Subcutaneous abdominal adipose tissue (tissue), 5 donors: ENCODE measurements at regions not wholly inside any gene's neighbourhood (a gene's known extent, or its start where the extent isn't known, plus 50 kb on each side); places are given as distances from the start of the nearest gene placed in this dataset.

Source experiments
- H3K27ac ChIP-seq: one replicate; pipeline ENCODE4 v1.7.0; 2013; ENCODE audit warnings: low read depth, mild to moderate bottlenecking, inconsistent platforms, low read length, moderate library complexity
- H3K27me3 ChIP-seq, 5 donors: one replicate each; pipeline ENCODE4 v1.7.0; 2013; ENCODE audit warnings: low read length in 5 of 5, inconsistent platforms in 1 of 5; ENCODE audit not compliant: control insufficient read depth in 5 of 5, insufficient read depth in 4 of 5
- H3K36me3 ChIP-seq, 5 donors: one replicate each; pipeline ENCODE4 v1.7.0; 2013; ENCODE audit warnings: low read length in 5 of 5; ENCODE audit not compliant: control insufficient read depth in 5 of 5, insufficient read depth in 5 of 5
- H3K4me1 ChIP-seq, 5 donors: one replicate each; pipeline ENCODE4 v1.7.0; 2013; ENCODE audit warnings: low read length in 5 of 5, mild to moderate bottlenecking in 3 of 5, moderate library complexity in 1 of 5; ENCODE audit not compliant: control insufficient read depth in 5 of 5, insufficient read depth in 5 of 5
- H3K4me3 ChIP-seq, 5 donors: one replicate each; pipeline ENCODE4 v1.7.0; 2013; ENCODE audit warnings: low read length in 5 of 5, low read depth in 1 of 5
- H3K9ac ChIP-seq, 5 donors: one replicate each; pipeline ENCODE4 v1.7.0; 2013; ENCODE audit warnings: low read length in 5 of 5, mild to moderate bottlenecking in 4 of 5, moderate library complexity in 3 of 5
- H3K9me3 ChIP-seq, 5 donors: one replicate each; pipeline ENCODE4 v1.7.0; 2013; ENCODE audit warnings: low read length in 5 of 5; ENCODE audit not compliant: control insufficient read depth in 5 of 5
- donor health status: healthy.
- donor health status: healthy.
- donor health status: healthy.
- donor health status: healthy.
- donor health status: healthy.

GRCh38 chr14:65286443-65286842 lies 126.1 kb upstream of the FUT8 start:
- Histone ChIP-seq H3K36me3 (no peaks in the 10 kb centered on the region), H3K4me3 (no peak overlapping the region), H3K27ac (no peak overlapping the region), H3K4me1 (peaks cover 0 to 11% (median 9%) of the 10 kb centered on the region in 5 donors), H3K9me3 (no peaks in the 10 kb centered on the region), H3K27me3 (peaks cover 0 to 5% (median 0%) of the 10 kb centered on the region in 5 donors), H3K9ac (no peak overlapping the region)

- Histone ChIP-seq H3K4me1 (peaks cover 0 to 4% (median 2%) of the 10 kb centered on the region in 5 donors), H3K36me3 (no peaks in the 10 kb centered on the region), H3K27me3 (peaks cover 0 to 2% (median 0%) of the 10 kb centered on the region in 5 donors), H3K9me3 (no peaks in the 10 kb centered on the region), H3K27ac (no peak overlapping the region), H3K9ac (no peak overlapping the region), H3K4me3 (no peak overlapping the region)
These were observed 125.0 kb upstream of the FUT8 start for GRCh38 chr14:65287264-65288131.

DNA sequence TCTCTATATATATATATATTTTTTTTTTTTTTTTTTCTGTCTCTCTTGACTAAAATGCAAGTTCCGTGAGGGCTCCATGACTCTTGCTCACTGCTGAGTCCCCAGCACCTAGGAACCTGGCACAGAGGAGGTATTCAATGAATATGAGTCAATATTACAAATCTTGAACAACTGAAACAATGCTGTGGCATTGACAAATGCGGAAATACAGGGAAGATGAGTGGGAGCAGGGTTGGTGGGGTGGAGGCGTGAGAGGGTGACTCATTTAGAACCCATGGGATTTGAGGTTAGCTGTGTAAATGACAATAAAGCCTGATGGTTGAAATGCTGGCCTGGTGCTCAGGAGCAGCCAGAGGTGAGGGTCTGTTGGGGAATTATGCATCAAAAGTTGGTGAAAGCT lies 121.7 kb upstream of the FUT8 start:
- no peak overlapping the region for H3K9ac ChIP-seq
- H3K4me3 ChIP-seq, result no peak overlapping the region
- no peaks in the 10 kb centered on the region for H3K27me3 ChIP-seq
- no peaks in the 10 kb centered on the region for H3K36me3 ChIP-seq
- H3K9me3 ChIP-seq, result no peaks in the 10 kb centered on the region
- no peak overlapping the region for H3K27ac ChIP-seq
- H3K4me1 ChIP-seq, result no peaks in the 10 kb centered on the region

DNA sequence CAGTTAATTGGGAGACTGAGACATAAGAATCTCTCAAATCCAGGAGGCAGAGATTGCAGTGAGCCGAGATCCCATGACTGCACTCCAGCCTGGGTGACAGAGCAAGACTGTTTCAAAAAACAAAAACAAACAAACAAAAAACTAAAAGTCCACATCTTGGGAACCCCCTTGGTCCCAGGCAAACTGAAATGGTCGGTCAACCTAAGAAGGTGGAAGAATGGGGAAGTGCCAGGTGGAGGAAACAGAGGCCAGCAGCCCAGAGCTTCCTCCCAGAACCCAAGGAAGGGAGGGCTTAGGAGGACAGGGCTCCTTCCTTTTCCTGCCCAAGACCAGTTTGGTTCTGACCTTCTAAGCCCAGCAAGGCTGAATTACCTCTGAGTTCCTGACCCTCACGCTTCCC lies 121.0 kb upstream of the FUT8 start:
- Histone ChIP-seq H3K4me3 (no peak overlapping the region), H3K36me3 (no peaks in the 10 kb centered on the region), H3K9me3 (no peaks in the 10 kb centered on the region), H3K27ac (no peak overlapping the region), H3K27me3 (no peaks in the 10 kb centered on the region), H3K4me1 (no peaks in the 10 kb centered on the region), H3K9ac (no peak overlapping the region)

GRCh38 chr14:65294816-65295215 lies 117.7 kb upstream of the FUT8 start:
- H3K4me3 ChIP-seq, result no peak overlapping the region
- no peak overlapping the region for H3K9ac ChIP-seq

DNA sequence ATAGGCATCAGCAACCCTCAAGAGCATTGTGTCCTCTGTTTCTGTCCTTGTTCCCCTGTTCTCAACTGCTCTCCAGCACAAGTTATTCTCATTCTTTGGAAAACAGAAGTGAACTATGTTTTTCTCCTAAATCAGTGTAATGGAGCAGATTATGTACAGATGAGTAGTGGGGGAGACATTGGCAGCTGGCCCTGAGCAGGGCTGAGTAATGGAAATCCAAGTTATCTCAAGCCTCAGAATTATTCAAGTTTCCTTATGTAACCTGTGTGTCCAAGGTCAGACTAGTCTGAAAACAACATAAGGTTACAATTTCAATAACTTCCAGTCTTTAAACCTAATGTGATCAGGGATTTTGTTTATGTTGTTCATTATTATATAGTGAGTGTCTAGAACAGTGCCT lies 116.1 kb upstream of the FUT8 start:
- no peak overlapping the region for H3K27ac ChIP-seq
- H3K4me1 ChIP-seq, result no peaks in the 10 kb centered on the region
- no peaks in the 10 kb centered on the region for H3K27me3 ChIP-seq

More at GRCh38 chr14:65294816-65295215, 117.7 kb upstream of the FUT8 start:
- H3K27me3 ChIP-seq, result no peaks in the 10 kb centered on the region
- H3K9me3 ChIP-seq, result no peaks in the 10 kb centered on the region
- no peaks in the 10 kb centered on the region for H3K36me3 ChIP-seq
- no peaks in the 10 kb centered on the region for H3K4me1 ChIP-seq
- no peak overlapping the region for H3K27ac ChIP-seq

GRCh38 chr14:65296876-65297275 lies 115.7 kb upstream of the FUT8 start:
- Histone ChIP-seq H3K4me3 (no peak overlapping the region), H3K4me1 (no peaks in the 10 kb centered on the region), H3K36me3 (no peaks in the 10 kb centered on the region), H3K9ac (no peak overlapping the region), H3K27ac (no peak overlapping the region), H3K9me3 (no peaks in the 10 kb centered on the region), H3K27me3 (no peaks in the 10 kb centered on the region)

More for the DNA sequence above, 116.1 kb upstream of the FUT8 start:
- Histone ChIP-seq H3K36me3 (no peaks in the 10 kb centered on the region), H3K9me3 (no peaks in the 10 kb centered on the region), H3K9ac (no peak overlapping the region), H3K4me3 (no peak overlapping the region)

DNA sequence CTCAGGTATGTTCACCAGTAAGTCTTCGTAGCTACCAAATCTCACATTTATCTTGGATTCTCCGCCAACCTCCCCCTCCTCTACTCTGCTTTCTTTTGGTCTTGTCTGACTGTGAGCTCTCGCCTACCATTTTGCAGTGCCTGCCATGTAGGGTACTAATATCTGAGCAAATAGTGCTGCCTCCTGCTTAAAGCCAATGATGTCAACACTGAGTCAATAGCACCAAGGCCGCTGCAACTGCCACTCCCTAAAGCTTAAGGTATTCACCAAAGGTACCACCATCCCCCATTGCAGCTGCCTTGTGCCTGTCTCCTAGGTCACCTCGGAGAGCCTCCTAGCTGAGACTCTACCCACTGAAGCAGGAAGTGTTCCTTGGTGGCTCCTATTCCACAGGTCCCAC lies 114.8 kb upstream of the FUT8 start:
- Histone ChIP-seq H3K27ac (no peak overlapping the region), H3K27me3 (no peaks in the 10 kb centered on the region), H3K4me1 (no peaks in the 10 kb centered on the region)

GRCh38 chr14:65299826-65300225 lies 112.7 kb upstream of the FUT8 start:
- Histone ChIP-seq H3K4me1 (no peaks in the 10 kb centered on the region), H3K9ac (no peak overlapping the region), H3K27me3 (peaks cover 0 to 3% (median 0%) of the 10 kb centered on the region in 5 donors), H3K36me3 (no peaks in the 10 kb centered on the region), H3K9me3 (no peaks in the 10 kb centered on the region), H3K4me3 (no peak overlapping the region), H3K27ac (no peak overlapping the region)

More for the DNA sequence above, 114.8 kb upstream of the FUT8 start:
- Histone ChIP-seq H3K36me3 (no peaks in the 10 kb centered on the region), H3K4me3 (no peak overlapping the region), H3K9ac (no peak overlapping the region), H3K9me3 (no peaks in the 10 kb centered on the region)

GRCh38 chr14:65301862-65302539 lies 110.5 kb upstream of the FUT8 start:
- H3K4me1 ChIP-seq, result no peaks in the 10 kb centered on the region
- H3K4me3 ChIP-seq, result no peak overlapping the region
- no peak overlapping the region for H3K27ac ChIP-seq
- H3K36me3 ChIP-seq, result no peaks in the 10 kb centered on the region
- H3K9me3 ChIP-seq, result no peaks in the 10 kb centered on the region
- H3K27me3 ChIP-seq, result peaks cover 0 to 3% (median 0%) of the 10 kb centered on the region in 5 donors
- no peak overlapping the region for H3K9ac ChIP-seq
